ENCODE measurements at regions not wholly inside any gene's neighbourhood (a gene's known extent, or its start where the extent isn't known, plus 50 kb on each side); places are given as distances from the start of the nearest gene placed in this dataset.

DNA sequence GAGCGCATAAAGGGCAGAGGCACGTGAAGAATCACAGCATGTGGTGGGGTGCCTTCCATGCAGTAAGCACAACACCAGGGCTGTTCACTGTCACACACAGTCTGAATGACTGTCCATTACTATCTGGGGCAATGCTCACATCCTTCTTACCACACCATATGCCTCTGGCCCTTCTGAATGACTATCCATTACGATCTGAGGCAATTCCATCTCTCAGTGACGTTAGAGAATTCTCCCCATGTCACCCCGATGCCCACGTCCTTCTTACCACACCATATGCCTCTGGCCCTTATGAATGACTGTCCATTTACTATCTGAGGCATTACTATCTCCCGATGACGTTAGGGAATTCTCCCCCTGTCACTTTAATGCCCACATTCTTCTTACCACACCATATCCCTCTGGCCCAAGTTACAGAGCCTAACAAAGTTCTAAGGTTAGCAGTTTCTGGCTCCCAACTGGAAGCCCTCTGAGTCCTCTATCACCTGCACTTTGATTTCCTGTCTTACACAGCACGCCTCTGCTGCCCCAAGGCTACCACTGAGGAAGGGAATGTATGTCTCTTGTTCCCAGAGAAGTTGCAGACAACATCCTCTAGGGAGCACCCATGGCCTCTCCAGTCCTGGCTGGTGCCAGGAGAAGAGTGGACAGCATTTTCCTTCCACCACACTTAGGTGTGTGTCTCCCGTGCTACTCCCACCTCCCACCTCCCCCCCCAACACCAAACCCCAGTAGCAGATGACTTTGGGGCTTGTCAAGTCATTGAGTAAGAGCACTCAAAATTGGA lies 154.8 kb downstream of the COG6 start:
- TF ChIP-seq FOXP2 (optimal IDR thresholded peaks at IDR 0.05; ENCODE audit: borderline replicate concordance, extremely low read depth, extremely low read length, insufficient read depth) (no peak), SIN3A (IDR thresholded peaks at IDR 0.05; ENCODE audit: borderline replicate concordance, insufficient read depth, low read length) (no peak), REST (IDR thresholded peaks at IDR 0.05; ENCODE audit: insufficient read depth in 1 of 2, low read depth in 2 of 2, low read length in 2 of 2) (no peak), POLR2AphosphoS5 (IDR thresholded peaks at IDR 0.05; ENCODE audit: low read depth, low read length) (no peak), TAF1 (IDR thresholded peaks at IDR 0.05; ENCODE audit: borderline replicate concordance, insufficient read depth, low read length) (no peak)

DNA sequence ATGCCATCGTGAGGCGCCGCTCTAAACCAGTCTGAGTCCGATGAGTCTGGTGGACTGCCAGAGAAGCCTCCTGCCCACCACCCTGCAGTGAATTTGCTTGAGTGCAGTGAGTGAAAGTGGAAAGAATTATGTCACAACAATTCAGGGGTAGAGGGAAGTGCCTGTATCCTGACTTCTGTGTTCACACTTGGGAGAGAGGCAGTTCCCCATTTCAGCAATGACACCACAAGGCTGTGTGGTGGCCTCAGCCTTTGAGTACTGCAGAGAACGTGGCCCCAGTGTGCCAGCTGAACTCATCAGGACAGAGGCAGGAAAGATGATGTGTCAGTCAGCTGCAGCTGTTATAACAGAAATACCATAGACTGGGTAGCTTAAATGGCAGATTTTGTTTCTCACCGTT lies 155.6 kb downstream of the COG6 start:
- TF ChIP-seq FOXP2 (optimal IDR thresholded peaks at IDR 0.05; ENCODE audit: borderline replicate concordance, extremely low read depth, extremely low read length, insufficient read depth) (no peak), TAF1 (IDR thresholded peaks at IDR 0.05; ENCODE audit: borderline replicate concordance, insufficient read depth, low read length) (no peak), POLR2AphosphoS5 (IDR thresholded peaks at IDR 0.05; ENCODE audit: low read depth, low read length) (no peak), REST (IDR thresholded peaks at IDR 0.05; ENCODE audit: insufficient read depth in 1 of 2, low read depth in 2 of 2, low read length in 2 of 2) (no peak), SIN3A (IDR thresholded peaks at IDR 0.05; ENCODE audit: borderline replicate concordance, insufficient read depth, low read length) (no peak)

- TF ChIP-seq REST (IDR thresholded peaks at IDR 0.05; ENCODE audit: insufficient read depth in 1 of 2, low read depth in 2 of 2, low read length in 2 of 2), result no peak
- TF ChIP-seq SIN3A (IDR thresholded peaks at IDR 0.05; ENCODE audit: borderline replicate concordance, insufficient read depth, low read length), result no peak
- TF ChIP-seq FOXP2 (optimal IDR thresholded peaks at IDR 0.05; ENCODE audit: borderline replicate concordance, extremely low read depth, extremely low read length, insufficient read depth), result no peak
- TF ChIP-seq TAF1 (IDR thresholded peaks at IDR 0.05; ENCODE audit: borderline replicate concordance, insufficient read depth, low read length), result no peak
- no peak for TF ChIP-seq POLR2AphosphoS5 (IDR thresholded peaks at IDR 0.05; ENCODE audit: low read depth, low read length)
Observed at GRCh38 chr13:39811696-39812095, 156.2 kb downstream of the COG6 start.

DNA sequence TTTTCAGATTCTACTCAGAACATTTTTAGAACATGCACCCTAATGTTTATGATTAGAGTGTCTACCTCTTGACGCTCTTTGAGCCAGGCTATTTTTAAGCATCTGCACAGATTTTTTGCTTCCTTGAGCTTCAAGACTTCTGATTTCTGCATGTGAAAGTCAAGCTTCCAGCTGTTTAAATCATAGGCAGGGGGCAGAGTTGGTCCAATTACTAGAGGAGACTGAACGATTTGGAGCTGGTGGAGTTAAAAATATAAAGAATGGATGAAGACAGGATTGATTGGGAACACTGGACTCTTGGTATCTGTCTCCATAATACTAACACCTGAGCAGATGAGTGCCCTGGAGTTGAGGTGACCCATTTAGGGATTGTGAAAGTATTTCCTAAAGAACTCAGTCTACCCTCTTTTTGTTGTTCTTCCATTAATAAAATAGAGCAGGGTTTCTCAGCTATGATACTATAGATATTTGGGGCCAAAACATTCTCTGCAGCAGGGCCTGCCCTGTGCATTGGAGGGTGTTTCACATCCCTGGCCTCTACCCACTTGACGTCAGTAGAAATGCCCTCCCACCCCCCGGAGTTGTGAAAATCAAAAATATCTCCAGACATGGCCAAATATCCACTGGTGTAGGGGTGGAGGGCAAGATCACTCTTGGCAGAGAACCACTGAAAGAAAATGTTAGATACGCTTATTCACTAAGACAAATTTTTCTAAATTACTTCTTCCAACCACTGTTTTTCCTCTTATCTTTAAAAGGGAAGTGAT lies 160.1 kb downstream of the COG6 start:
- no peak for TF ChIP-seq SIN3A (IDR thresholded peaks at IDR 0.05; ENCODE audit: borderline replicate concordance, insufficient read depth, low read length)
- no peak for TF ChIP-seq POLR2AphosphoS5 (IDR thresholded peaks at IDR 0.05; ENCODE audit: low read depth, low read length)
- TF ChIP-seq REST (IDR thresholded peaks at IDR 0.05; ENCODE audit: insufficient read depth in 1 of 2, low read depth in 2 of 2, low read length in 2 of 2), result no peak
- no peak for TF ChIP-seq FOXP2 (optimal IDR thresholded peaks at IDR 0.05; ENCODE audit: borderline replicate concordance, extremely low read depth, extremely low read length, insufficient read depth)
- no peak for TF ChIP-seq TAF1 (IDR thresholded peaks at IDR 0.05; ENCODE audit: borderline replicate concordance, insufficient read depth, low read length)

Measured in PFSK-1 (cell line).